ENCODE measurements at regions not wholly inside any gene's neighbourhood (a gene's known extent, or its start where the extent isn't known, plus 50 kb on each side); places are given as distances from the start of the nearest gene placed in this dataset.

GRCh38 chr6:119557239-119557638 is 207.7 kb upstream of the MAN1A1 start:
- no peak for DNase-seq (ENCODE audit: extremely low read depth, low read depth)
- no peak for TF ChIP-seq CTCF (IDR thresholded peaks at IDR 0.05; ENCODE audit: low read depth, low read length)

GRCh38 chr6:119552021-119552420 is 202.5 kb upstream of the MAN1A1 start:
- TF ChIP-seq CTCF (IDR thresholded peaks at IDR 0.05; ENCODE audit: low read depth, low read length): no peak
- DNase-seq (ENCODE audit: extremely low read depth, low read depth): no peak

- no peak for TF ChIP-seq CTCF (IDR thresholded peaks at IDR 0.05; ENCODE audit: low read depth, low read length)
- no peak for DNase-seq (ENCODE audit: extremely low read depth, low read depth)
These were observed 197.5 kb upstream of the MAN1A1 start for GRCh38 chr6:119547024-119547423.

- DNase-seq (ENCODE audit: extremely low read depth, low read depth): no peak
These were observed 195.7 kb upstream of the MAN1A1 start for GRCh38 chr6:119545245-119545644.

GRCh38 chr6:119544325-119545175 is 195.0 kb upstream of the MAN1A1 start:
- no peak for TF ChIP-seq CTCF (IDR thresholded peaks at IDR 0.05; ENCODE audit: low read depth, low read length)
- no peak for DNase-seq (ENCODE audit: extremely low read depth, low read depth)

More at GRCh38 chr6:119545245-119545644, 195.7 kb upstream of the MAN1A1 start:
- TF ChIP-seq CTCF (IDR thresholded peaks at IDR 0.05; ENCODE audit: low read depth, low read length): no peak

- no peak for DNase-seq (ENCODE audit: extremely low read depth, low read depth)
These were observed 193.8 kb upstream of the MAN1A1 start for GRCh38 chr6:119543332-119543731.

More at GRCh38 chr6:119543332-119543731, 193.8 kb upstream of the MAN1A1 start:
- no peak for TF ChIP-seq CTCF (IDR thresholded peaks at IDR 0.05; ENCODE audit: low read depth, low read length)

Measured in AG09319 (cell line).